ENCODE measurements at regions not wholly inside any gene's neighbourhood (a gene's known extent, or its start where the extent isn't known, plus 50 kb on each side); places are given as distances from the start of the nearest gene placed in this dataset.

- TF ChIP-seq CTCF (IDR thresholded peaks at IDR 0.05) (no peak), POLR2A (IDR thresholded peaks at IDR 0.05) (no peak), POLR2AphosphoS5 (IDR thresholded peaks at IDR 0.05) (no peak)
Measured at GRCh38 chr12:39227218-39227617, 215.7 kb downstream of the KIF21A start.

All from transverse colon (tissue), 4 donors.